NOMO-1 (cell line): ENCODE measurements at regions not wholly inside any gene's neighbourhood (a gene's known extent, or its start where the extent isn't known, plus 50 kb on each side); places are given as distances from the start of the nearest gene placed in this dataset.
"Not testable (repeated sequence)": the region's sequence is repeated elsewhere in the genome, so short reads cannot be mapped to it uniquely, and the experiment has no call there.

Experiments used
- DNase-seq, 2 experiments: peaks; one replicate each; lab custom pipeline; 2025; ENCODE audit not compliant: unreplicated experiment in 2 of 2; lab: John Stamatoyannopoulos, UW

GRCh38 chr4:25981749-25982148 is 67.7 kb downstream of the SMIM20 start:
- no peak for DNase-seq

GRCh38 chr4:25982962-25983361 is 68.9 kb downstream of the SMIM20 start:
- DNase-seq: no peak

DNA sequence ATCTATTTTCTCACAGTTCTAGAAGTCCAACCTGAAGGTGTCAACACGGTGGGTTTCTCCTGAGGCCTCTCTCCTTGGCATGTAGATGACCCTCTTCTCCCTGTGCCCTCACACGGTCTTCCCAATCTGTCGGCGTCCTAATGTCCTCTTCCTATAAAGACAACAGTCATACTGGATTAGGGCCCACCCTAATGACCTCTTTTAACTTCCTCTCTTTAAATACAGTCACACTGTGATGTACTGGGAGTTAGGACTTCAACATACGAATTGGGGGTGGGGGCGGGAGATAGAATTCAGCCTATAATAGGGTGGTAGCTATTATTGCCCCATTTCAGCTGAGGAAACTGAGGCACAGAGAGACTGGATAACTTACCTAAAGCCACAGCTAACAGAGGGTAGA is 70.2 kb downstream of the SMIM20 start:
- no peak for DNase-seq

- no peak for DNase-seq
Measured at GRCh38 chr4:25984796-25985195, 70.8 kb downstream of the SMIM20 start.

- no peak for DNase-seq
Measured at GRCh38 chr4:25986807-25987206, 72.8 kb downstream of the SMIM20 start.

- no peak for DNase-seq
Measured at GRCh38 chr4:25991340-25991739, 77.3 kb downstream of the SMIM20 start.

DNA sequence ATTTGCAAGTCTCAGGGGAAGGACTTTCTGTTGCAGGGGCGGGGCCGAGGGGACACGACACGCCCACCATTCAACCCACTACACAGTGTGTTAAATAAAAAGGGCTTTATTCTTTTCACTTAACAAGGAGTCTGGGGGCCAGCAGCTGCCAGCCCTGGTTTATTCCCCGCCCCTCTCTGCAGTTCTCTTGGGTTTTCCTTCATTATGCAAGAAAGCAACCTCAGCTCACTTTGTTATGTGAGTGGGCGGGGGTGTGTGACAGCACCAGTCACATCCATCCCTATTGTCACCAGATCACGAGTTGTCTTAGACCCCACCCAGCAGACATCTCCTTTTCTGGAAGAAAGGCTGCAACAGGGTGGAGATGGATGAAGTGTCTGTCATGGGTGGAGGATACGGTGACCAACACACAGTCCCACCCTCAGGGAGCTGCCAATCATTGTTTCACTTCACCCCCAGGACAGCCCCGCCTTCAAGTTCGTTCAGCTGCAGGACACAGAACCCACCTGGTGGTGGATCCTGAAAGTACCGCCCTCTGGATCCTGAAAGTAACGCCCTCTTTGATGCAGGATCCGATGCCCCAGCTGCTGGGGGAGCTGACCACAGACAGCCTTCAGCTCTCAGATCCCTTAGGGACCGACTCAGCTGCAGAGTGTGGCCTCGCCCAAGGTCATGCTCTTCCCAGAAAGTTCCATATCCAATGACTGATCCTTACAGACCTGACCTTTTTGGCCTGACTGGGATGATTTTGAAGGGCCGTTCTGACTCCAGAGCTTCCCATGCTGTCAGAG is 79.6 kb downstream of the SMIM20 start:
- DNase-seq: no peak

DNA sequence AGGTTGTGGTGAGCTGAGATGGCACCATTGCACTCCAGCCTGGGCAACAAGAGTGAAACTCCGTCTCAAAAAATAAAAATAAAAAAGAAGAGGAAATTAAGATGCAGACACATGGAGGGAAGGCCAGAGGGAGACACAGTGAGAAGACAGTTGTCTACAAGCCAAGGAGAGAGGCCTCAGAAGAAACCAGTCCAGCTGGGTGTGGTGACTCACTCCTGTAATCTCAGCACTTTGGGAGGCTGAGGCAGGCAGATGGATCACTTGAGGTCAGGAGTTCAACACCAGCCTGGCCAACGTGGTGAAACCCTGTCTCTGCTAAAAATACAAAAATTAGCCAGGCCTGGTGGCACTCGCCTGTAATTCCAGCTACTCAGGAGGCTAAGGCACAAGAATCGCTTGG is 80.6 kb downstream of the SMIM20 start:
- not testable (repeated sequence) for DNase-seq

GRCh38 chr4:26000274-26000950 is 86.4 kb downstream of the SMIM20 start:
- DNase-seq: peak; percentile 19 to 39

- DNase-seq: no peak
Measured at GRCh38 chr4:26001413-26001812, 87.4 kb downstream of the SMIM20 start.

DNA sequence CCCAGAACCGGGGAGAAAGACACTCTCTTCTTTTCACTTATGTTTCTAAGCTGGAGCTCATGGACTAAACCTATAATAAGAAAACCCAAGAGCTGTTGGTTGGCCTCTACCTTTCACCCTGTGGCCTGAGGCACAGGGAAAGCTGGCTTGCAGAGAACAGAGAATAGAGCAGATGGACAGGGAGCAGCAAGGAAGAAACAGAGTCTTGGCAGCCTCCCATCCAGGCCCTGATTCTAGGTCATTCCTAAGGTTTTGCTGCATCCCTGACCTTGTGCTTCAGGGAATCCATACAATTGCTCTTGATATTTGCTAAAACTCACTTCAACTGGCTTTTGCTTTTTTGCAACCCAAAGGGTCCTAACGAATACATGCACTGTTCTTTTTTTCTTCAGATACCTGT is 87.8 kb downstream of the SMIM20 start:
- no peak for DNase-seq

GRCh38 chr4:26003056-26003455 is 89.0 kb downstream of the SMIM20 start:
- no peak for DNase-seq

DNA sequence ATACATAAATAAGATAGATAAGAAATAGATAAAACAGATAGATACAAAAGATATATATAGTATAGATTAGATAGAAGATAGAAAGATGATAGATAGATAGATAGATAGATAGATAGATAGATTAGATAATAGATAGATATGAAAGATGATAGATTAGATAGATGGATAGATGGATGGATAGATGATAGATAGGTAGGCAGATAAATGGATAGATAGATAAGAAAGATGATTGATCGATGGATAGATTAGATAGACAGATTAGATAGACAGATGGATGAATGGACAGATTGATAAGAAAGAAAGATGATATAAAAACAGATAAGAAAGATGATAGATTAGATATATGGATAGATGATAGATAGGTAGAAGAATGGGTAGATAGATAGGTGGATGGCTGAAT is 90.3 kb downstream of the SMIM20 start:
- DNase-seq: no peak

DNA sequence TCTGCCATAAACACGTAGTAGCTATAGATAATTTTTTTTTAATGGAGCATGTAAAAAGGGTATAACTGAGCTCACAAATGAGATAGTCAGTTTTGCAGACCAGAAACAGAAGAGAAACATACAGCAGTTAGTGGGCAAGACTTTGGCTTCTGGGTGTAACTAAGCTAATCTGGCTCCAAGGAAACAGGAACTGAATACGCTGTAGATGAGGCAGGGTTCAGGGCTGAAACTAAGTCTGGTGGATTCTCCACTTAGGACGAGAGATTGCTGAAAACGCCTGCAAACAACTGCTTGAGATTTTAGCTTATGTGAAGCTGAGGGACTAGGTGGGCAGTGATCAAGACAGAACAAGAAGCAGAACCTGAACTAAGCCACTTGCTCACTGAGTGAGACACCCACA is 91.7 kb downstream of the SMIM20 start:
- DNase-seq: peak; percentile 23 to 62

DNA sequence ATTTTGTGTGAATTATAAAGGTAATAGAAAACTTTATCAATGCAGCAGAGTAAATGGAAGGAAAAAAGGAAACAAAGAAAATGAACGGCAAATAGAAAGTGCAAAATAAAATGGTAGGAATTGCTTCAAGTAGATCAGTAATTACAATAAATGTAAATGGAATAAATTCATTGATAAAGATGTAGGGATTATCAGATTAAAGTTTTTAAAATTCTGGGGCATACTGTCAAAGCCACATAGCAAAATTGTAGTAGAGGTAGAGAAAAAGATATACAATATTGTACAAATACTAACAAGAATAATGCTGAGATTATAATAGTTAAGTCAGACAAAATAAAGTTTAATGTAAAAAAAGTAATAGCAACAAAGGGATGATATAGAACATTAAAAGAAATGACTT is 94.7 kb downstream of the SMIM20 start:
- no peak for DNase-seq

GRCh38 chr4:26009502-26009901 is 95.5 kb downstream of the SMIM20 start:
- DNase-seq: no peak

DNA sequence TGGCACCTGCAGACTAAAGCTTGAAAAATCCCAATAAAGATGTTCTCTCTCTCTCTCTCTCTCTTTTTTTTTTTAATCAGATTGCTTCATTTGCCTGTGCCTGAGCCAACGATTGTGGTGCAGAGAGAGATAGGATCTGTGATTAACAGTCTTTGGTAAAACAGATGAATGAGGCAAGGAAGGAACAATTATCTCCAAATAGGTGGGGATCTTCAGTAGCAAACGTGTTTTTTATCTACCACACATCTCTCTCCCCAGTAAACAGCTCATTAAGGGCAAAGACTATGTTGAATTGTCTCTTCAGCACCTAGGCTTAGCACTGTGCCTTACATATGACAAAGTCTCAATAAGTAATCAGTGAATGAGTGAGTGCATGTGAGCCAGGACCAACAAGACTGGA is 96.3 kb downstream of the SMIM20 start:
- DNase-seq: no peak

GRCh38 chr4:26013629-26014028 is 99.6 kb downstream of the SMIM20 start:
- no peak for DNase-seq

DNA sequence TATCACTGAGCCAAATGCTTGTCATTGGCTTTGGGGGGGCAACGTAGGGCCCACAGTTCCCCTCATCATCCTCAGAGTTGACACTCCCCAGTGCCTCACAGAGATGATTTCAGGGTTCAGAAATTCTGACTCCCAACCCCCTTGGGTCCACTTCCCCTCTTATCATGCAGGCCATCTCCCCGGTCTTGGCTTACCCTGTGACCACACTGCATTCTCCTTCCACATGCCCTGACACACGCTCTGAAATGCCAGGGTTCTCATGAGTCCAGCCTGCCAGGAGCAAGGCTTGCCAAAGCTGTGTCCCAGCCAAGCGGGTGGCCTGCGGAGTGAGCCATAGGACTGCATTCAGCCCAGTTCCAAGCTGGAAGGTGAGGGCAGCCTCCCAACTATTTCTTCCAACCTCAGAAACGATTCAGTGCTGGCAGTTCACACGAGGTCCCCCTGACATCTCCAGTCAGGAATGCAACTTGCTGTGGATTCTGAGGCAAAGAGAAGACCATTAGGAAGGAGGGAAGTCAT is 101.2 kb downstream of the SMIM20 start:
- no peak for DNase-seq

DNA sequence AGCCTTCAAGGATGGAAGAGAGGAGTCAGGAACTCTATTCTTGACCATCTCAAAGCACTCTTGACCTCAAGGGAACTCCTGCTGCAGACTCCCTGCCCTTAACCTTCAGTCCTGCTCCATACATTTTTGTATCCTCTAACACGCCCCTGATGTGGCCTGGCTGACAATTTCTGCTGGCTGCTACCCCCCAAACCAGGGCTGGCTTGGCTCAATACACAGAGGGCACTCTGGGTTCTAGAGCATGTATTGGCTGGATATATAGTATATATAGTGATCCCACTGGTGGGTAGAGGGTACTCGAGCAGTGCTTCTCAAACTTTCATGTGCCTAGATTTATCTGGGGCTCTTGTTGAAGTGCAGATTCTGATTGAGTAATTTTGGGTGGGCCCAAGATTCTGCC is 101.9 kb downstream of the SMIM20 start:
- DNase-seq: no peak

GRCh38 chr4:26017531-26017930 is 103.5 kb downstream of the SMIM20 start:
- DNase-seq: no peak
